ENCODE measurements at regions not wholly inside any gene's neighbourhood (a gene's known extent, or its start where the extent isn't known, plus 50 kb on each side); places are given as distances from the start of the nearest gene placed in this dataset.

GRCh38 chr5:26232706-26233105 is 805.7 kb downstream of the CDH9 start:
- Histone ChIP-seq H3K4me1 (no peaks in the 10 kb centered on the region), H3K36me3 (ENCODE audit: control insufficient read depth, insufficient read depth, low read length) (no peaks in the 10 kb centered on the region), H3K79me2 (no peaks in the 10 kb centered on the region), H3K4me3 (ENCODE audit: low read depth, low read length) (no peak overlapping the region), H2AFZ (no peak overlapping the region), H3K4me2 (ENCODE audit: low read length) (no peak overlapping the region), H3K27ac (no peak overlapping the region), H3K27me3 (ENCODE audit: control insufficient read depth, insufficient read depth, low read length) (no peaks in the 10 kb centered on the region), H3K9me3 (ENCODE audit: control insufficient read depth, low read length) (no peaks in the 10 kb centered on the region), H3K9ac (no peak overlapping the region)
- no peak for TF ChIP-seq CTCF (IDR thresholded peaks at IDR 0.05)

GRCh38 chr5:26231316-26231715 is 807.1 kb downstream of the CDH9 start:
- H3K9me3 ChIP-seq (ENCODE audit: control insufficient read depth, low read length): no peaks in the 10 kb centered on the region
- H3K36me3 ChIP-seq (ENCODE audit: control insufficient read depth, insufficient read depth, low read length): no peaks in the 10 kb centered on the region
- no peaks in the 10 kb centered on the region for H3K27me3 ChIP-seq (ENCODE audit: control insufficient read depth, insufficient read depth, low read length)
- TF ChIP-seq CTCF (IDR thresholded peaks at IDR 0.05): no peak
- H3K27ac ChIP-seq: no peak overlapping the region
- no peaks in the 10 kb centered on the region for H3K4me1 ChIP-seq
- H3K4me2 ChIP-seq (ENCODE audit: low read length): no peak overlapping the region
- no peak overlapping the region for H3K9ac ChIP-seq
- H2AFZ ChIP-seq: no peak overlapping the region
- no peaks in the 10 kb centered on the region for H3K79me2 ChIP-seq
- H3K4me3 ChIP-seq (ENCODE audit: low read depth, low read length): no peak overlapping the region

GRCh38 chr5:26229848-26230247 is 808.5 kb downstream of the CDH9 start:
- Histone ChIP-seq H3K4me1 (no peaks in the 10 kb centered on the region), H3K9ac (no peak overlapping the region), H2AFZ (no peak overlapping the region), H3K27me3 (ENCODE audit: control insufficient read depth, insufficient read depth, low read length) (no peaks in the 10 kb centered on the region), H3K4me2 (ENCODE audit: low read length) (no peak overlapping the region), H3K79me2 (no peaks in the 10 kb centered on the region), H3K36me3 (ENCODE audit: control insufficient read depth, insufficient read depth, low read length) (no peaks in the 10 kb centered on the region), H3K4me3 (ENCODE audit: low read depth, low read length) (no peak overlapping the region), H3K9me3 (ENCODE audit: control insufficient read depth, low read length) (no peaks in the 10 kb centered on the region), H3K27ac (no peak overlapping the region)
- TF ChIP-seq CTCF (IDR thresholded peaks at IDR 0.05): no peak

GRCh38 chr5:26227245-26227644 is 811.1 kb downstream of the CDH9 start:
- Histone ChIP-seq H3K4me3 (ENCODE audit: low read depth, low read length) (no peak overlapping the region), H3K36me3 (ENCODE audit: control insufficient read depth, insufficient read depth, low read length) (no peaks in the 10 kb centered on the region), H2AFZ (no peak overlapping the region), H3K9me3 (ENCODE audit: control insufficient read depth, low read length) (no peaks in the 10 kb centered on the region), H3K27ac (no peak overlapping the region), H3K27me3 (ENCODE audit: control insufficient read depth, insufficient read depth, low read length) (no peaks in the 10 kb centered on the region), H3K4me1 (no peaks in the 10 kb centered on the region), H3K9ac (no peak overlapping the region), H3K79me2 (no peaks in the 10 kb centered on the region), H3K4me2 (ENCODE audit: low read length) (no peak overlapping the region)
- TF ChIP-seq CTCF (IDR thresholded peaks at IDR 0.05): no peak

GRCh38 chr5:26205121-26205520 is 833.3 kb downstream of the CDH9 start:
- Histone ChIP-seq H2AFZ (no peak overlapping the region), H3K9me3 (ENCODE audit: control insufficient read depth, low read length) (no peaks in the 10 kb centered on the region), H3K27me3 (ENCODE audit: control insufficient read depth, insufficient read depth, low read length) (no peaks in the 10 kb centered on the region), H3K4me2 (ENCODE audit: low read length) (no peak overlapping the region), H3K4me1 (no peaks in the 10 kb centered on the region), H3K4me3 (ENCODE audit: low read depth, low read length) (no peak overlapping the region), H3K9ac (no peak overlapping the region), H3K27ac (no peak overlapping the region), H3K36me3 (ENCODE audit: control insufficient read depth, insufficient read depth, low read length) (no peaks in the 10 kb centered on the region), H3K79me2 (no peaks in the 10 kb centered on the region)
- TF ChIP-seq CTCF (IDR thresholded peaks at IDR 0.05): no peak

All from parathyroid adenoma (tissue), 2 donors.